GM18520 (cell line): ENCODE measurements at regions not wholly inside any gene's neighbourhood (a gene's known extent, or its start where the extent isn't known, plus 50 kb on each side); places are given as distances from the start of the nearest gene placed in this dataset.

Experiments used
- ATAC-seq: cut with Tn5 transposase; IDR thresholded peaks from one replicate; pipeline ENCODE4 v1.9.1; 2021; ENCODE audit not compliant: unreplicated experiment

DNA sequence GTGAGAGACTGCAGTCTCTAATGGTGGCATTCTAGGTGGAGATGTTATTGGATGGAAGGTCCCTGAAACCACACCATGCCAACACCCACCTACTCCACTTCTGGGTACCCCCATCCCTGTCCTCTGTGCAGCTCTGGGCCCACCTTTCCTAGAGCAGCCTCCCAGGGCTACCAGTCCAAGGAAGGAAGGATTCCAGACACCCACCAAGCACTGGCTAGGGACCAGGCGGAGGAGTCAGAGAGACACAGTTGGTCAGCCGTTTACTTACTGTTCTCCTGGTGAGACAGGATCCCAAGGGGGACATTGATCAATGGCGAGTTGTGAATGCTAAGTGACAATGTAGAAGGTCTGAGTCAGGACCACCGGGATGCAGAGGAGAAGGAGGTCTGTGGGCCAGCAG is 151.6 kb downstream of the TTC32 start:
- no peak for ATAC-seq

- no peak for ATAC-seq
Observed at GRCh38 chr2:19749507-19749836, 152.3 kb downstream of the TTC32 start.

- no peak for ATAC-seq
Observed at GRCh38 chr2:19748711-19749506, 152.9 kb downstream of the TTC32 start.

GRCh38 chr2:19748073-19748375 is 153.8 kb downstream of the TTC32 start:
- no peak for ATAC-seq

DNA sequence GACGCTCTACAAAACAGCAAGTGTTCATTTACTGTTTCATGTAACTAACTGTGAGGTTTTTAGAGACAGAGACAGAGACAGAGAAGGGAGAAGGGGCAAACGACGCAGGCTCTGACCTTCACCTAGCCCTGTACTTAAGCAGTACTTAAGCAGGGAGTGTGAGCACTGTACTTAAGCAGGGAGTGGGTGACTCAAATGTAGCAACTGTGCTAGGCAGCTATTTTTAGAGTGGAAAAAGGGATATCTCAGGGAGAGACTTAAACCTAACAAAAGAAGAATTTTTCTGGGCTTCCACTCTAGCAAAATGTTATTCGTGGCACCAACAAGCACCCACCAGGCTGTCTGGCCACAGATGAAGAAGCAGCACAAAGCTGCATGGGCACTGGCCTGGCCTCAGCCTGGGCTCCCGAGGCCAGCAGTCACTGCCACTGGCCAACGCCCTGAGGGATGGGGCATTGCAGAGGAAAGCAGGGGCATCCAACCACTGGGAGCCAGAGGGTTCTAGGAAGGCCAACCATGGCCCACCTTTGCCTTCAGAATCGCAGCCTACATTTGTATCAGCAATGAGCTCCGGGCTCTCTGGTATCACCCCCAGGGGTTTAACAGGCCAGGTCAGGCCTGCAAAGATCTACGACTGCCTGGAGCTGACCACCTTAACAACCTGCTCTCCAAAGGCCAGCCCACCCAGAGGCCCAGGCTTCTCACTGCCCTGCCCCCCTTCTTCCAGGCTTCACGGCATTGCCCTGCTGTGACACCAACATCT is 154.3 kb downstream of the TTC32 start:
- no peak for ATAC-seq

GRCh38 chr2:19746611-19747309 is 155.0 kb downstream of the TTC32 start:
- no peak for ATAC-seq

DNA sequence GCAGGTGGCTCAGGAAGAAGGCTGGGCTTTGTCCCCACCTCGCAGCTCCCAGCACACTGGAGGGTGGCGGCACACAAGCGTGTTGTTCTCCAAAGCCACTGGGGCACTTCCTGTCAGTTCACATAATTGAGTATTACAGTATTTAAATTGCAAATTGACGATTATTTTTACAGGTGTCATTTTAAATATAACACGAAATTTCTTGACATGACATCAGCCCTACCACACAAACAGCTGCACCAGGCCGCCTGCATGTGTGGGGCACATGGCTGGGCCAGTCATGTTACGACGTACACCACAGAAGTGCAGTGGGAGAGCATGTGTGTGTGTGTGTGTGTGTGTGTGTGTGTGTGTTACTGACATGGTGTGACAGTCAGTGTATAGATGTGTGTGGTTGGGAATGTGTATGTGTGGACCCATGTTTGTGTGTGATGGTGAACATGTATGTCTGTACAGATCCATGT is 155.6 kb downstream of the TTC32 start:
- ATAC-seq: peak; percentile 32

DNA sequence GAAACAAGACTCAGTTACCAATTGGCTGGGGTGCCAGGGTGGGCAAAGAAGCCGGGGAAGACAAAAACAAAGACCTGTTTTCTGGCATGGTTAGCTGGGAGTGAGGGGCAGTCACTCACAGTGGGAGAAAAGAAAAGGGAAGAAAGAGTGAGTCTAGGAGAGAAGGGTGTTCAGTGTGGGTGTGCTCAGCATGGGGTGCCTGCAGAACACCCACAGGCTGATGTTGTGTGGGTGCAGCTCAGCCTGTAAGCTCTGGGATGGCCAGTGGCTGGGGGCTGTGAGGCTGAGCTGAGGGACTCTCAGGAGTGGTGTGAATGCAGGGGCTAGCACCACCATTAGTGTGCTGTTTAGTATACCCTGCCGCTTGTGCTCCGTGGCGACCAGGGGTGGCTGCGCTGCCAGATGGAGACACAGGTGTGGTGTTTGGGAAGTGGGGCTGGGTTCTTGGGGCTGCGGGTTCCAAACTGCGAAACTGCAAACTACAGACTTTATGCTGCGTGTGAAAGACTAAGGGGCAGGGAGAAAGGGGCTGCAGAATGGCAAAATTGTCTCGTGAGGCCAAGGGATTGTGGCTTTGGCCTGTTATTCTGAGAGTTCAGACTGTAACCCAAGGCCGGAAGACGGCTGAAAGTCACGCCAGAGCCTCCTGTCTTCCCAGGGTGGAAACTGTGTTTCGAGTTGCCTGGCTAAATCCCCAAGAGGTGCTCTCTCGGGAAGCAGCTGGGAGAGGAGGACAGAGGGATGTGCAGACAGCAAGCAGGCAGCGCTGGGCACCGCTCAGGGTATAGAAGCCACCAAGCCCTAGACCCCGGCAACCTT is 156.3 kb downstream of the TTC32 start:
- no peak for ATAC-seq

GRCh38 chr2:19744456-19745199 is 157.2 kb downstream of the TTC32 start:
- no peak for ATAC-seq

DNA sequence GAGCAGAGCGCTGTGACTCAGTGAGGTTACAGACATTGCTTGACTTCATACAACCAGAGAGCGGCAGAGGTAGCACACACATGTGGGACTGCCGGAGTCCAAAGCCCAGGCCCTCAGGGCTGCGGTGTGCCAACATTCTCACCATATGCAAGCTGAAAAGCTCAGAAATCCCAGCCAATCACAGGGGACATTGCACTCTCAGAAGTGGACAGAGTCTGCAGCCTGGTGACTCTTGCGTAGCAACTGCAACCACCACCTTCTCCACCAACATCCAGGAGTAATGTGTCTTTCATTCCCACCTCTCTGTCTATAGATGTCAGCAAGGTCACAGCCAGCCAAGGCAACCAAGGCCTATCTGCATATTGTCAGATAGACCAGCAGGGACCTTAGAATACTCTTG is 158.1 kb downstream of the TTC32 start:
- ATAC-seq: no peak

DNA sequence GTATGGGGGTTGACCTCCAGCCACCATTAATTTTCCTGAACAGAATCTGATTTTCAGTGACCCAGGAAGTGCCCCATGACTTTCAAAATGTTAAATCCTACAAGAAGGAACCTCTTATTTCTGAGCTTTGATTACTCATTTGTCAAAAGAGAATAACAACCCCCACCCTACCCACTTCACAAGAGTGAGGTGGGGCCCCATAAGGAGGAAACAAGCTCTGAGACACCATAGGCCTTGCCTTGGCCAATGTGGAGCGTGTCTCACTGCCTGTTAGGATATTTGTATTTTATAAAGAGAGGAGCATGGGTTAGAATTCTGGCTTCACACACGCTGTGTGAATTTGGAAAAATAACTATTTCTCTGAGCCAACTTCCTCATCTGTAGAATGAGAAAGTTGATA is 158.9 kb downstream of the TTC32 start:
- ATAC-seq: no peak

GRCh38 chr2:19739256-19739655 is 162.5 kb downstream of the TTC32 start:
- no peak for ATAC-seq

- no peak for ATAC-seq
Observed at GRCh38 chr2:19738707-19739106, 163.1 kb downstream of the TTC32 start.

DNA sequence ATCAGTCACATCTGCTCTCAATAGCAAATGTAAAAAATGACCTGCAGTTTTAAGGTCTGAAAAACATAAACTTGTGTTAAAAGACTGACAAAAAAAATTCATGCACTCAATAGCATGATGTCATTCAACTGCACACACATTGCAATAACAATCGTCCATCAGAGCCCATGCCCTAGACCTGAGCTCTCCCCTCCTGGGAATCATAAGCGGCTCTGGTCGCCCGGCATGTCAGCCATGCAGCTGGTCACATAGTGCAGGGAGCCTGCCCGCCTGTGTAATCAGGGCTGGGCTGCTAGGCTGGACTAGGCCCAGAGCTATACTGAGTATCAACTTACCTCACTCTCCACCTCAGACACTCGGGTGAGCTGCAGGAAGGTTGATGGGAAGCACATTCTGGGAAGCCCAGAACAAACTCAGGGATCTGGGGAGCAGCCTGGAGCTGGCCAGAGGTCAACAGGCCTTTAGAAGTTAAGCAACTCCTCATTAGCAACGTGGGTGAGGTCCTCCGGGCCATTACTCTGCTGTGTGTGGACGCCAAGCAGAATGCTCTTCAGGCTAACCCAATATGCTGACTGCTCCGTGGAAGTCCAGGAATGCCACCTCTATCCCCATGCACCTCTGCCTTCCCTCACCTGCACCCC is 165.5 kb downstream of the TTC32 start:
- ATAC-seq: no peak

- ATAC-seq: no peak
Observed at GRCh38 chr2:19733951-19734425, 167.8 kb downstream of the TTC32 start.

GRCh38 chr2:19733390-19733789 is 168.4 kb downstream of the TTC32 start:
- ATAC-seq: no peak

DNA sequence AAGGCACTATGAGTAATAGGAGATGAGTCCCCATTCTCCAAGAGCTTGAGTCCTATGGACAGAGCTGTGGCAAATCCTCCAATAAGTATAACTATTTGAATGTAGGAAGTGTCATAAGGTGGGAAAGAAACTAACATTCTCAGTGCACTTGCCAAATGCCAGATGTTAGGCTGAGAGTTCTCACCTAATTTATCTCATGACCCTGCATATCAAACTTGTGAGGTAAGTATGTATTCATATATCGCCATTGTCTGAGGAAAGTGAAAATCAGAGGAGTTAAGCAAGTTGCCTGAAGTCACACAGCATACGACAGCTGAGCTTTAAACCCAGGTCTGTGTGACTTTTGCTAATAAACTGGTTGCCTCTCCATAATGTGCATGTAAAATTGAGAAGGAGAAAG is 169.5 kb downstream of the TTC32 start:
- ATAC-seq: no peak

- ATAC-seq: no peak
Observed at GRCh38 chr2:19731515-19731914, 170.3 kb downstream of the TTC32 start.

DNA sequence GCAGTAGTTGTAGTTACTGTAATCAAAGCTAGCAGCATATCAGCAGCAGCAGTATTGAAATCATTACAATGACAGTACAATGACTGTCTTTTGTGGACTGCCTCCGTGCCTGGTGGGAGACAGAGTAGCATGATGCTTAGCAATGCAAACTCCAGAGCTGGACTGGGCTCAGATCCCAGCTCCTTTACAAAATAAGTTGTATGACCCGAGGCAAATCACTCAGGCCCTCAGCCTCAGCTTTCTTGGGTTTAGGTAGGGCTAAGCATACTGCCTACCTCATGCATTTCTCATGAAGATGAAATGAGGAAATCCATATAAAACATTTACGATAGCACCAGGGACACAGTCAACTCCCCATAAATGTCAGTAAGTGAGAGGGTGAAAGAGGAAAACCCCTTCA is 170.7 kb downstream of the TTC32 start:
- ATAC-seq: no peak

DNA sequence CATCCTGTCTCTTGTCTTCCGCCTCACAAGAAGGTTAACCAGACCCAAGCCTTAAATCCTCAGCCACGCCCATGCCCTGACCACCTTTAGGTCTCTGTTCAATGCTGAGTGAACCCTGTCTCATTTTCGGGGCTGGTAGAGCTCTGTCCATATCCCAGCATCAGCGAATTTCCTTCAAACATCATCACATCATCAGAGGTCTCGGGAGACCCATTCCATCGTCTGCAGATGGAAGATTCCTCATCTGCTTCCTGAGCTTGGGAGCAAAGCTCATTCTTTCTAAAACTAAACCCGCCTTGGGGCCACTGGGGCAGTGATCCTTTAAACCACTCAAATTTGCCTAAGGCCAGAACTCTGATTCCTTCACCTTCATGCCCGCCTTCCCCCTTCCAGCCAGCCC is 173.7 kb downstream of the TTC32 start:
- no peak for ATAC-seq
